ENCODE measurements at regions not wholly inside any gene's neighbourhood (a gene's known extent, or its start where the extent isn't known, plus 50 kb on each side); places are given as distances from the start of the nearest gene placed in this dataset.

- no peak overlapping the region for H3K4me3 ChIP-seq (ENCODE audit: low read depth, low read length)
- TF ChIP-seq CTCF (conservative IDR thresholded peaks at IDR 0.05; ENCODE audit: low read depth, low read length) = no peak
- no peak for DNase-seq (ENCODE audit: low read depth)
These were observed 131.7 kb upstream of the IFNGR1 start for GRCh38 chr6:137350857-137351256.

DNA sequence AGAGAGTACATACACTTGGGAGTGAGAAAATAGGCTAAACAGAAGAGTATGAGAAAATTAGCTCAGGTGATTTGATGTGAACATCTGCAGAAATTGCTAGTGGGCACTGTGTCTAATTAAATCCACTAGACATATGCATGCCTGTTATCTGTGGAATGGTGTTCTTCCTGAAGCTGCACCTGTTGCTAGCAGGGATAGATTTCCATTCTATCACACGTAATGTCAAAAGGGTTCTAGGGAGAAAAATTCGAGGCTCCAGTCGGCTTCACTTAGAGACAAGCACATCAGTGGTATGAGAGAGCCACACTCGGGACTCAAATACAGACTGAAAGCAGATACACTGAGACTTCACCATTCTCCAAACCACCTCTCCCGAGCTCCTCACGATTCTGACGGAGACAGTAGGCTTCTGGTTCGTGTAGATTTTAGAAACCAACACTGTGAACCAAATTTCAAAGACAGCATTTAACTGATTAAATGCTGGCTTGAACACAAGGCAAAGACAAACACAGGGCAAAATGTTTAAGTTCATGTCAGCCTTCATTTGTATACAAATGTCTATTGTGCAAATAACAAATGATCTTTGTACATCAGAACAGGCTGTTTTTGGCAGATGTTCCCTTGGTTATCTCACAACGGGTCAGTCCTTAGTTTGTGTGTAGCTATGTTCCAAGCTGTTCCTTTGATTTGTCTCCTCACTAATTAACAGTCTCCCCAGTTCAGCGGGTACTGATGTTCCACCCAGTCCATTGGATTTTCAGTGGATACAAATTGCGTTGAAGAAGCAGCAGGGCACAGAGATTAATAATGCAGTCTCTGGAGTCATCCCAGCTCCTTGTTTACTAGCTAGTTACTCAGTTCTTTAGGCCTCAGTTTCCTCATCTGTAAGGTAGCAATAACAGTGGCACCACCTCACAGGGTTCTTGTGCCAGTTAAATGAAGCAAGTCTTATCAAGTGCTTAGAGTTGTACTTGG is 131.0 kb upstream of the IFNGR1 start:
- DNase-seq (ENCODE audit: low read depth) = no peak
- no peak overlapping the region for H3K4me3 ChIP-seq (ENCODE audit: low read depth, low read length)
- no peak for TF ChIP-seq CTCF (conservative IDR thresholded peaks at IDR 0.05; ENCODE audit: low read depth, low read length)

- no peak for DNase-seq (ENCODE audit: low read depth)
- no peak overlapping the region for H3K4me3 ChIP-seq (ENCODE audit: low read depth, low read length)
- TF ChIP-seq CTCF (conservative IDR thresholded peaks at IDR 0.05; ENCODE audit: low read depth, low read length) = no peak
These were observed 129.6 kb upstream of the IFNGR1 start for GRCh38 chr6:137348777-137349176.

- no peak for TF ChIP-seq CTCF (conservative IDR thresholded peaks at IDR 0.05; ENCODE audit: low read depth, low read length)
- no peak for DNase-seq (ENCODE audit: low read depth)
- H3K4me3 ChIP-seq (ENCODE audit: low read depth, low read length) = no peak overlapping the region
These were observed 124.1 kb upstream of the IFNGR1 start for GRCh38 chr6:137343241-137343640.

DNA sequence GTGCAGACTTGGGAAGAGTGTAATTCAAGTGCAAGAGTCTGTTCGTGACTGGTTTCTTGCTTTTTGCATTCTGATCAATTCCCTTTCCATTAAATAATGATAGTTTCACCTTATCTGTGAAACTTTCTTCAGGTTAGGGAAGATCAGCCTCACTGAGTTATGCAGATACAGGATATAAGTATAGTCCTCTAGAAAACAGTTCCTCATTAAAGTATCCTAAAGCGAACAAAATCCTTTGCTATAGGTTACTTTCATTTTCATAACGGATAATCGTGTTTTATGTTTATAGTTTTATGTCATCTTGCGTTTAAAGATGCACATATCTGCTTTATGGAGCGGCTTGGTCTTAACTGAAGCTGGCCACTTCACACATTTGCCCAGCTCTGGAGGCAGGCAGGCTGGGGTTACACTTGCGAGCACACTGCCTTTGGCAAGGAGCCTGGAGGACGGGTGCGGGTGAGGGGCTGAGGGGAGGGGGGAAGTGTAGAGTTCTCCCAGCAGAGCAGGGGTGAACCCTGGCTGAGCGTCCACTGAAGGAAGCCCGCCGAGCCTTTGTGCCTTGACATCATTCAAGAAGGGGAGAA is 123.5 kb upstream of the IFNGR1 start:
- no peak for DNase-seq (ENCODE audit: low read depth)
- TF ChIP-seq CTCF (conservative IDR thresholded peaks at IDR 0.05; ENCODE audit: low read depth, low read length) = no peak
- no peak overlapping the region for H3K4me3 ChIP-seq (ENCODE audit: low read depth, low read length)

- no peak overlapping the region for H3K4me3 ChIP-seq (ENCODE audit: low read depth, low read length)
- TF ChIP-seq CTCF (conservative IDR thresholded peaks at IDR 0.05; ENCODE audit: low read depth, low read length) = peak; percentile 74
- DNase-seq (ENCODE audit: low read depth) = no peak
These were observed 122.6 kb upstream of the IFNGR1 start for GRCh38 chr6:137341681-137342195.
